HepG2 (cell line): ENCODE measurements at regions not wholly inside any gene's neighbourhood (a gene's known extent, or its start where the extent isn't known, plus 50 kb on each side); places are given as distances from the start of the nearest gene placed in this dataset.

ENCODE experiments used
- CTCF ChIP-seq: sonication (generic); formaldehyde crosslinking; IDR thresholded peaks from 2 replicates; pipeline ENCODE4 v1.5.0; 2020; ENCODE audit warnings: mild to moderate bottlenecking, missing genetic modification reagents, moderate library complexity
- FIP1L1 ChIP-seq: fragments of 200-400 bp; formaldehyde crosslinking; IDR thresholded peaks from 2 replicates; pipeline ENCODE4 v1.6.1; 2018; ENCODE audit warnings: low read depth, mild to moderate bottlenecking, low read length, moderate library complexity, borderline replicate concordance; ENCODE audit not compliant: insufficient read depth
- KLF9 ChIP-seq: IDR thresholded peaks from 2 replicates; pipeline ENCODE4 v1.6.1; 2016; ENCODE audit warnings: low read depth
- MTA1 ChIP-seq: sonication (generic); formaldehyde crosslinking; IDR thresholded peaks from 2 replicates; pipeline ENCODE4 v1.4.0; 2020; ENCODE audit warnings: missing genetic modification reagents, mild to moderate bottlenecking, borderline replicate concordance
- RFX5 ChIP-seq: IDR thresholded peaks from 2 replicates; pipeline ENCODE4 v1.6.1; 2011; ENCODE audit warnings: low read depth, low read length, improper control_type of control experiment
- SIN3A ChIP-seq: IDR thresholded peaks from 2 replicates; pipeline ENCODE4 v1.6.1; 2011; ENCODE audit warnings: low read depth, mild to moderate bottlenecking, control low read depth, low read length, borderline replicate concordance
- USF2 ChIP-seq, 2 experiments: sonication (generic) in 1 of 2; formaldehyde crosslinking in 1 of 2; IDR thresholded peaks; 2 replicates each; pipeline versions ENCODE4 v1.5.1 to v1.6.1; 2011 to 2020; ENCODE audit warnings: borderline replicate concordance in 1 of 2, low read depth in 1 of 2, low read length in 1 of 2, mild to moderate bottlenecking in 1 of 2, missing genetic modification reagents in 1 of 2, moderate library complexity in 1 of 2
- ZHX1 ChIP-seq: sonication (generic); formaldehyde crosslinking; IDR thresholded peaks from 2 replicates; pipeline ENCODE4 v1.8.1; 2022; ENCODE audit warnings: low read depth, mild to moderate bottlenecking, missing genetic modification reagents
- ZNF143 ChIP-seq: sonication (generic); formaldehyde crosslinking; IDR thresholded peaks from 2 replicates; pipeline ENCODE4 v1.4.0; 2020; ENCODE audit warnings: missing genetic modification reagents

GRCh38 chr1:47703156-47703825, 265.4 kb downstream of the FOXD2 start:
- TF ChIP-seq KLF9, result no peak
- TF ChIP-seq FIP1L1, result no peak
- TF ChIP-seq CTCF (CRISPR knock-in tag), result no peak
- TF ChIP-seq ZNF143, result no peak
- no peak for TF ChIP-seq MTA1 (CRISPR knock-in tag)
- TF ChIP-seq RFX5, result no peak
- no peak for TF ChIP-seq USF2 (IDR thresholded peaks at IDR 0.05; ENCODE audit: low read depth, low read length)
- TF ChIP-seq USF2 (CRISPR knock-in tag; IDR thresholded peaks at IDR 0.05; ENCODE audit: borderline replicate concordance), result no peak
- TF ChIP-seq SIN3A, result no peak
- TF ChIP-seq ZHX1 (CRISPR knock-in tag), result no peak
